Stimulated activated CD4-positive, alpha-beta T cell treated with anti-CD3 and anti-CD28 coated beads, Interleukin-1b, Interleukin-23, amount 100 ng/mL, for 1 hour (primary cell): ENCODE measurements at regions not wholly inside any gene's neighbourhood (a gene's known extent, or its start where the extent isn't known, plus 50 kb on each side); places are given as distances from the start of the nearest gene placed in this dataset.

Experiments
- DNase-seq, 2 donors: peaks; one replicate each; pipeline ENCODE4 v3.0.0-alpha.2; 2020; ENCODE audit warnings: low read depth in 2 of 2

DNA sequence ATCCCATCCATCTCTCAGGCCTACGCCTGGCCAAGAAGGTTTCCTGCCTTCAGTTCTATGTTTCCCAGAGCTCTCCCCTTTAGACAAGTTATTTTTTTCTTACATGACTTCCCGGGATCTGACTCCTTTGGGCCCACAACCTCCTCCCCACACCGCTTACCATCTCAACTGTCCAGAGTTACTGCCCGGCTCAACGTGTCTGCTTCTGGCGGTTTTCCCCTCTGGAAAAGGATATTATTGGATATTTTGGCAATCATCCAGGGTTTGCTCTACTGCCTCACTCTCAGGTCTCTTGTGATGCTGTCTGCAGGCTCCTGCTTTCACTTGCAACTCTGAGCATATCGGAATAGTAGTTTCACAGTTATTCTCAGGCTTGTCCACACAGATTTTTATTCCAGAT, 318.2 kb upstream of the CAMK1G start:
- DNase-seq = no peak

DNA sequence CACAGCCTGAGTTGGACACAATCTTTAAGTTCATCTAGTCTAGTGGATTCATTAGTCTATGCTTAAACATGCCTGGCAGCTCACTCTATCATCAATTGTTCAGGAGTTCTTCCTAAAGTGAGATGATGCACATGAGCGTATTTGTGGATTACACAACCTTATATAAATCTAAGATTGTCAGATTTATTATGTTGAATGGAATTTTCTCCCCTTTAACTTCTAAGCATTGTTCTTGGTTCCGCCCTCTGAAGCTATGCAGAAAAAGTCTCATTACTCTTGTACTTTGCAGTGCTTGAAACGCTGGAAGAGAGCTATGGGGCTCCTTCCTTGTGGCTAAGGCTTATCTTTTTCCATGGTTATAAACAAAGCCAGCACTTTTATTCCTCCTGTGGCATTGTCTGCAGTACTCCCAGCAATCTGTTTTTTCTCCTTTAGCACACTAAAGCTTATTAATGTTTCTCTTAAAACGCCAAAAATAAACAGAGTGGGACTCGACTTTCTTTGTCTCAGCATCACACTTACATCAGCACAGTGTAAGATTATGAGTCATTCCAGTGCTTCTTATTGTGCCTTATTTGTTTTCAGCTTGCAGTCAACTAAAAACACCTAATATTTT, 316.8 kb upstream of the CAMK1G start:
- no peak for DNase-seq

DNA sequence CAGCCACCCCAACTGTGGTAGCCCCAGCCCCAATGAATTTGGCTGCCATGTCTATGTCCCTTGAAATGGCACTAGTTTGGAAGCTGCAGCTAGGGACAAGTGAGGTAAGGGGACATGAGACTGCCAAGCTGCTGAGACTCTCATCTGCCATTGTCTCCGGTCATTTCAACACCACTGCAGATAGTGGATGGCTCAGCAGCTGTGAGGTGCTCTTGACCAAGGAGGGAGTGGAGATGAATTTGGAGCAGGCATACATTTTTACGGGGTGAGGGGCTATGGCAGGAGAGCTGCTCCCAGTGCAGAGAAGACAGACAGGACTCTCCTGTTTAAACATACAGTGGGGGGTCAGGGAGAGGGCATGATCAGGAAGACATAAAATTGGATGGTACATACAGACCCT, 315.5 kb upstream of the CAMK1G start:
- DNase-seq = no peak

- no peak for DNase-seq
These were observed 315.0 kb upstream of the CAMK1G start for GRCh38 chr1:209268479-209268878.

DNA sequence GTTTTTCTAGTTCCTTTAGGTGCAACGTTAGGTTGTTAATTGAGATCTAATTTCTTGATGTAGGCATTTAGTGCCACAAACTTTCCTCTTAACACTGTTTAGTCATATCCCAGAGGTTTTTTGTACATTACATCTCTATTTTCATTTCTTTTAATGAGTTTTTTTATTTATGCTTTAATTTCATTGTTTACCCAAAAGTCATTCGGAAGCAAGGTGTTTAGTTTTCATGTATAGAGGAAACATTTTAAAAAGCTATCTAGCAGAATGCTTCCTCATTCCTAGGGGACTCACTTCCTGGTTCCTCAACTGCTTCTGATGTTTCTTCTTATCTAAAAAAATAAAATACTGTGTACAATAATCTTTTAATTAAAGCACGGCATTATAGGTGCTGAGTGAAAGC, 307.2 kb upstream of the CAMK1G start:
- no peak for DNase-seq

- DNase-seq = no peak
These were observed 305.9 kb upstream of the CAMK1G start for GRCh38 chr1:209277662-209278061.

DNA sequence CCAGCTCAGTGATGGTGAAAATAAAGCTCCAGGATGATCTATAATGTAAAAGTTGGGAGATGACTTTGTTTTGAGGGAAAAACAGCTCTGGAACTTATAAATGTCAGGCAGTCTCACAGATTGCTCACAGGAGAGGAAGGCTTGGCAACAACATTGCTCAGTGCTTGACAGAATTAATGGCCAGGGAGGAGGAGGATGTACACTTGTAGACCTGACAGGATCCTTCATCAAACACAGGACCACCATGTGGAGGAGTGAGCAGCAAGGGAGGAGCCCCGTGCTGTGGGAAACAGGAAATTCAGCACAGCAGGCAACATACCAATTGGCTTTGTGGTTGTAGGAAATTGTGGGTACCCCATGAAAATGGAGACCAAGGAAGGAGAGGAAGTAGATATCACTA, 291.8 kb upstream of the CAMK1G start:
- DNase-seq = no peak

- DNase-seq = no peak
These were observed 280.5 kb upstream of the CAMK1G start for GRCh38 chr1:209302779-209303568.

DNA sequence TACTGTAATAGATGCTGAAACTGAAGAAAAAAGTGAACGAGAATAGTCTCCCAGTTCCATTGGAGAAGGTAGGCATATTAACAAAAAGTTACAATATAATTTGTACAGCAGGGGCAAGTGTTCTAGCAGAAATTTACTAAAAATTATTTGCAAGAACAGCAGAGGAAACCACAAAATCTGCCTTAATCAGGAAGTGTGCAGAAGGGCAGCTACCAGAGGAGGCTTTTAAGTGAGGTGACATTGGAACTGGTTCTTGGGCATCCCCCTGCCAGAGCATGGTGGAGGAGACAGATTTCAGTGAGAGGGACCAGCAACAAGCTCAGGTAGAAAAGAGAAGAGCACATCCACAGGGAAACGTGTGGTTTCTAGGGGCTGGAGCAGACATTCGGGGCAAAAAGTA, 279.3 kb upstream of the CAMK1G start:
- DNase-seq = no peak

DNA sequence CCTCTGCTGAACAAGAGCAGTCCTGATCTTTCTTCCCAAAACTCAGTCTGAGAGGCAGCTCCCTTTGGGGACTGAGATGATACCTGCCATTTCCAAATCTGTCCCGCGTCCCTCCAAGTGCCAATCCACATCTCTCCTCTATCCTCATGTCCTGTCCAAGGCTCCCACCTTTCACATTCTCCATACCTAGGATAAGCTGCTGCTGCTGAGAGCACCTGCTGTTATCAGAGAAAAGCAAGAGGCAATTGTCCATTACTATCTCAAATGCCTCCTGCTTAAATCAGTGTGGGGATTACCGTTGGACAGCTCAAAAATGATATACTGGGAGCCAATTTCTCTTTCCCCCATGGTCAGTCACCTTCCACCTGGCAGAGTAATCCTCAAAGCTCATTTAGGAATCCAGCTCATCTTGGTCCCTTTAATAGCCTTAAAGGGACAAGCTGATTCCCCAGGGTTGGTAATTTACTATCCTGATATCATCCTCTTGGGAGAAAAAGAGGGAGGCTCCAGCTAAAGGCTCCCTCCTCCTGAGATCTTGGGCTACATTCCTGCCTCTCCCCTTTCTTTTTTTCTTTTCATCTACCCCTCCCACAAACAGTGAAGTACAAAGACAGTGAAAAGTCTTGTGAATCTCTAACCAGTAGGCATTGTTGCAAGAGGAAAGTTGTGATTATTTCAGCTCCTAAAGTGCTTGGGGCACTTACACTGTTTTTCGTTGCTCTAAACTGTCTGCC, 278.1 kb upstream of the CAMK1G start:
- DNase-seq = no peak

GRCh38 chr1:209307846-209308245, 275.7 kb upstream of the CAMK1G start:
- no peak for DNase-seq

GRCh38 chr1:209309198-209309597, 274.3 kb upstream of the CAMK1G start:
- DNase-seq = no peak

- no peak for DNase-seq
These were observed 271.7 kb upstream of the CAMK1G start for GRCh38 chr1:209311770-209312169.

- no peak for DNase-seq
These were observed 266.6 kb upstream of the CAMK1G start for GRCh38 chr1:209316929-209317328.

DNA sequence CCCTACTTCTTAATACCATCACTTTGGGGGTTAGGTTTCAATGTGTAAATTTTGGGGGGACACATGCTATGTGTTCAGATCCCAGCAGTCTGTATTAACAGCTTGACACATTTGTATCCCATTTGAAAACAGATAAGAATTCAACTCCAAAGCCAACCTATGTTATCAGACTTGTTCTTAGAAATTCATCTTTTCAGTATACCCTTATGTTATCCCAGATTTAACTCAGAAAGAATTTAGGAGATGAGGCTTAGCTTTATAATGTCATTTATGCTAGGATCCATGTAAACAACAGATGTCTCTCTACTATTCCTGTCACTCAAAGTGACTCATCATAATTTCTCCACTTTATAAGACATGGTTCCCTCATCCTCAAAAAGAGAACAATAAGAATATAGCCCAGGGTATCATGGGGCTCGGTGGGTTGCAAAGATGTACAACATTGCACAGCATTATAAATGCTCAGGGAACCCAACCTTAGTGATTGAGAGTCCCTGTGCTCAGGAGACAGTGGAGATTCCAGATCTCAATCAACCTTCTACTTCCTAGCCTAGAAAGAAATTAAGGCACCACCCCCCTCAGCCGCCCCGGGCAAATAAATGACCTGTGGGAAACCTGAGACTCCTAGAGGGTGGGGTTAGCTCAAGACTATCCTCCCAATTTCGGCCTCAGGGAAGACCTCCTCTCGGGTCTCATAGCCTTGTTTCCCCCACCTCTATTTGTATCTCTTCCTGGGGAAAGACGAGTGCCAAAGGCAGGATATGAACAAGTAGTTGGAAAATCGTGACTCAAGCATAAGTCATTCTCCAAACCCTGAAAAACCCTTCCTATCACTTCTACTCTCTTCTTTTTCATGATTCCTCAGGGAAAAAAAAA, 265.1 kb upstream of the CAMK1G start:
- DNase-seq = no peak

DNA sequence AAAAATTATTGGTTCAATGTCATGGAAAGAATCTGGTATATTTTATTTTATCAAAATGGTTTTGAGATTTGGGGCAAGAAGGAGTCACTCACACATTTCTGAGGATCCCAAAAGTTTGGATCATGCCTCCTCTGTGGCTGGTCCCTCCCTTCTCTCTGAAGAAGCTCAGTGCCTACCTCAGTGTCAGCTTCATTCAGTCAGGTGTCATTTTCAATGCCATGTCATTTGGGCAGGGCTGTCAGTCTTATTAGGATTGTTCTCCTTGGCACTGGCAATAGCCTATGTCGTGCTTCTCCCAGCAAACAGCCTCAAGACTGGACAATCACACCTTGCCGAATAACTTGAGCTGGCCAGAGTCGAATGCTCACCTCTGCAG, 264.5 kb upstream of the CAMK1G start:
- DNase-seq = no peak

DNA sequence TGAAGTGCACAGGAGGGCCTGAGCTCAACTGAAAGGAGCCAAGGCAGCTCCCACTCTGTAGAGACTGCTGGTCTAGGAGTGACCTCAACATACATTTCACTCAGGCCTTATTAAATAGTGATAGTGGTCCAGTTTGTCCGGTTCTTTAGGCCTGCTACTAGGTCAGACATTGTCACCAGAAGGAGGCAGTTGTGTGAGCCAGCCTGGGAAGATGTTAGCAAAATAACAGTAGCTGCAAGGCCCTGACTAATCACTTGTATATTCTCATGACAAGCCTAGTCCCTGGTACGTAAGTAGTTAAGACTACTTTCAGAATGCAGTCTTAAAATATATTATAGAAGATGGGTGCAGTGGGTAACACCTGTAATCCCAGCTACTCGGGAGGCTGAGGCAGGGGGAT, 264.0 kb upstream of the CAMK1G start:
- DNase-seq = no peak

GRCh38 chr1:209323743-209324142, 259.8 kb upstream of the CAMK1G start:
- no peak for DNase-seq

- DNase-seq = no peak
These were observed 258.3 kb upstream of the CAMK1G start for GRCh38 chr1:209324901-209325871.

DNA sequence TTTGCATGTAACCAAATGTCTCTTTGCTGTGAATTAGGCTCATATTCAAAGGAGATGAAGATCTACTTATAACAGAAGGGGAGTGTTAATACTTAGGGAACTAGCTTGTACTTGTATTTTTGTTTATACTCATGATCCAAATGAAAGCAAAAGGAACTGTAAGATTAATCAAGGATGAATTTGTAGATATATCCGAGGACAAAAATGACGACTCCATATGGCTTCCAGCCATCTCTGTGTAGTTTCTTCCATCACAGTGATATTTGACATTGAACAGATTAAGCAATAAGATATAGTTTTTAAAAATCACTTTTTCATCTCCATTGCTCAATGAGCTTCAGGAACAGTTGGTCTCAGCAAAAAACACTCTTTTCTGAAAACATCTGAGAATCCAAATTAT, 257.4 kb upstream of the CAMK1G start:
- no peak for DNase-seq

- DNase-seq = no peak
These were observed 256.7 kb upstream of the CAMK1G start for GRCh38 chr1:209326831-209327230.
